MCF 10A (cell line): ENCODE measurements at regions not wholly inside any gene's neighbourhood (a gene's known extent, or its start where the extent isn't known, plus 50 kb on each side); places are given as distances from the start of the nearest gene placed in this dataset.

ENCODE experiments used
- BruUV-seq: library from RNA; stranded (reverse); fragments of 400-500 nt; replicated peaks from 2 replicates; lab custom pipeline; 2021; lab: Mats Ljungman, UMichigan
- CTCF ChIA-PET: fragments of 300-600 bp; sonication (Branson Sonifier 250); formaldehyde crosslinking; extraction: SDS; loops from one replicate; lab custom pipeline; 2021; ENCODE audit warnings: antibody characterized with exemption, inconsistent platforms; lab: Yijun Ruan, JAX
- POLR2A ChIA-PET: fragments of 300-600, 350-650 bp; sonication (Branson Sonifier 250); formaldehyde crosslinking; extraction: SDS; loops from one replicate; lab custom pipeline; 2020; ENCODE audit warnings: antibody characterized with exemption, inconsistent platforms; lab: Yijun Ruan, JAX
- DNase-seq: peaks from one replicate; pipeline ENCODE4 v3.0.0-alpha.2; 2018; ENCODE audit not compliant: unreplicated experiment
- H3K27ac Mint-ChIP-seq: one replicate; pipeline ENCODE4 v1.8.0; 2022; ENCODE audit warnings: mild to moderate bottlenecking, low read depth, mixed read lengths; ENCODE audit not compliant: unreplicated experiment
- H3K27me3 Mint-ChIP-seq: one replicate; pipeline ENCODE4 v1.8.0; 2022; ENCODE audit warnings: mixed read lengths; ENCODE audit not compliant: insufficient read depth, unreplicated experiment
- H3K36me3 Mint-ChIP-seq: one replicate; pipeline ENCODE4 v1.8.0; 2022; ENCODE audit warnings: mild to moderate bottlenecking, moderate library complexity, mixed read lengths; ENCODE audit not compliant: insufficient read depth, unreplicated experiment
- H3K4me1 Mint-ChIP-seq: one replicate; pipeline ENCODE4 v1.8.0; 2022; ENCODE audit warnings: mixed read lengths; ENCODE audit not compliant: insufficient read depth, unreplicated experiment
- H3K4me3 Mint-ChIP-seq: one replicate; pipeline ENCODE4 v1.8.0; 2022; ENCODE audit warnings: mild to moderate bottlenecking, moderate library complexity, mixed read lengths; ENCODE audit not compliant: unreplicated experiment
- H3K9me3 Mint-ChIP-seq: one replicate; pipeline ENCODE4 v1.8.0; 2022; ENCODE audit warnings: mixed read lengths; ENCODE audit not compliant: unreplicated experiment
- CTCF ChIP-seq: fragments of 200-600 bp; IDR thresholded peaks from one replicate; pipeline ENCODE4 v1.8.0; 2022; ENCODE audit warnings: antibody characterized with exemption, mild to moderate bottlenecking; ENCODE audit not compliant: unreplicated experiment
- intact Hi-C: fragments of 100-400 bp; cut with micrococcal nuclease; formaldehyde crosslinking; loops from 2 replicates; pipeline ENCODE4 v1.14.1; 2022

- H3K27me3 Mint-ChIP-seq, result no peaks in the 10 kb centered on the region
- H3K27ac Mint-ChIP-seq, result no peak overlapping the region
- H3K9me3 Mint-ChIP-seq, result no peaks in the 10 kb centered on the region
Measured at GRCh38 chr9:115733318-115734110, 420.1 kb upstream of the PAPPA start.

GRCh38 chr9:115739096-115739875, 414.3 kb upstream of the PAPPA start:
- H3K27ac Mint-ChIP-seq, result peak overlapping the region; percentile 28

More at GRCh38 chr9:115733318-115734110, 420.1 kb upstream of the PAPPA start:
- Mint-ChIP-seq H3K4me1 (peaks cover 14% of the 10 kb centered on the region), H3K4me3 (no peak overlapping the region), H3K36me3 (no peaks in the 10 kb centered on the region)
- no peak for TF ChIP-seq CTCF
- ChIA-PET CTCF (no interaction called here), POLR2A (no interaction called here)
- BruUV-seq, result no TSS peak
- intact Hi-C loops, result no loop called here
- no peak for DNase-seq

GRCh38 chr9:115740986-115741385, 412.6 kb upstream of the PAPPA start:
- DNase-seq, result no peak
- Mint-ChIP-seq H3K4me3 (no peak overlapping the region), H3K27ac (no peak overlapping the region), H3K27me3 (no peaks in the 10 kb centered on the region), H3K9me3 (no peaks in the 10 kb centered on the region), H3K4me1 (no peaks in the 10 kb centered on the region), H3K36me3 (no peaks in the 10 kb centered on the region)
- BruUV-seq, result no TSS peak
- no peak for TF ChIP-seq CTCF
- intact Hi-C loops, result no loop called here
- CTCF ChIA-PET, result no interaction called here
- POLR2A ChIA-PET, result interaction anchor here (0.6 kb wide), 1 partner anchor 329 kb away, joined by 4 read pairs; no protein-coding TSS in a partner anchor

More at GRCh38 chr9:115739096-115739875, 414.3 kb upstream of the PAPPA start:
- no TSS peak for BruUV-seq
- H3K4me1 Mint-ChIP-seq, result no peaks in the 10 kb centered on the region
- intact Hi-C loops, result no loop called here
- ChIA-PET CTCF (no interaction called here), POLR2A (no interaction called here)
- H3K27me3 Mint-ChIP-seq, result no peaks in the 10 kb centered on the region
- no peak overlapping the region for H3K4me3 Mint-ChIP-seq
- DNase-seq, result peak; percentile 30
- H3K36me3 Mint-ChIP-seq, result no peaks in the 10 kb centered on the region
- no peak for TF ChIP-seq CTCF
- no peaks in the 10 kb centered on the region for H3K9me3 Mint-ChIP-seq
